ENCODE measurements at regions not wholly inside any gene's neighbourhood (a gene's known extent, or its start where the extent isn't known, plus 50 kb on each side); places are given as distances from the start of the nearest gene placed in this dataset.

DNA sequence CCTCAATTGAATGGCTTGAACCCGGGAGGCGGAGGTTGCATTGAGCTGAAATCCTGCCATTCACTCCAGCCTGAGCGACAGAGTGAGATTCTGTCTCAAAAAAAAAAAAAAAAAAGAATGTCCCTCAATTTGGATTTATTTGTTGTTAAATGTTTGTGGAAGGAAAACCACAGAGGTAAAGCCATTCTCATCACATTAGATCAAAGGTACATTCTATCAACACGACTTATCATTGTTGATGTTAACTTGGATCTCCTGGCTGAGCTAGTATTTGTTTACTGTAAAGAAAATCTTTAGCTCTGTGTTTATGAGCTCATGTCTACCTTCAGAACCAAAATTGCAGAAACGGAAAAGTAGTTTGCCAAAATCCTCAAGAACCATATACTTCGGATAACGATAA is 91.4 kb upstream of the SALL4 start:
- TF ChIP-seq, protein P1, sequence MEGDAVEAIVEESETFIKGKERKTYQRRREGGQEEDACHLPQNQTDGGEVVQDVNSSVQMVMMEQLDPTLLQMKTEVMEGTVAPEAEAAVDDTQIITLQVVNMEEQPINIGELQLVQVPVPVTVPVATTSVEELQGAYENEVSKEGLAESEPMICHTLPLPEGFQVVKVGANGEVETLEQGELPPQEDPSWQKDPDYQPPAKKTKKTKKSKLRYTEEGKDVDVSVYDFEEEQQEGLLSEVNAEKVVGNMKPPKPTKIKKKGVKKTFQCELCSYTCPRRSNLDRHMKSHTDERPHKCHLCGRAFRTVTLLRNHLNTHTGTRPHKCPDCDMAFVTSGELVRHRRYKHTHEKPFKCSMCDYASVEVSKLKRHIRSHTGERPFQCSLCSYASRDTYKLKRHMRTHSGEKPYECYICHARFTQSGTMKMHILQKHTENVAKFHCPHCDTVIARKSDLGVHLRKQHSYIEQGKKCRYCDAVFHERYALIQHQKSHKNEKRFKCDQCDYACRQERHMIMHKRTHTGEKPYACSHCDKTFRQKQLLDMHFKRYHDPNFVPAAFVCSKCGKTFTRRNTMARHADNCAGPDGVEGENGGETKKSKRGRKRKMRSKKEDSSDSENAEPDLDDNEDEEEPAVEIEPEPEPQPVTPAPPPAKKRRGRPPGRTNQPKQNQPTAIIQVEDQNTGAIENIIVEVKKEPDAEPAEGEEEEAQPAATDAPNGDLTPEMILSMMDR (IDR thresholded peaks at IDR 0.05; ENCODE audit: low read depth, low read length): no peak
- no peak overlapping the region for H3K4me3 ChIP-seq (replicated peaks in 1 of 2; ENCODE audit: low read depth in 2 of 2, low read length in 2 of 2)
- DNase-seq (ENCODE audit: low read depth in 2 of 2): no peak

GRCh38 chr20:51890003-51890402 is 87.7 kb upstream of the SALL4 start:
- DNase-seq (ENCODE audit: low read depth in 2 of 2): no peak
- H3K4me3 ChIP-seq (replicated peaks in 1 of 2; ENCODE audit: low read depth in 2 of 2, low read length in 2 of 2): no peak overlapping the region
- TF ChIP-seq, protein P1 (IDR thresholded peaks at IDR 0.05; ENCODE audit: low read depth, low read length): no peak

DNA sequence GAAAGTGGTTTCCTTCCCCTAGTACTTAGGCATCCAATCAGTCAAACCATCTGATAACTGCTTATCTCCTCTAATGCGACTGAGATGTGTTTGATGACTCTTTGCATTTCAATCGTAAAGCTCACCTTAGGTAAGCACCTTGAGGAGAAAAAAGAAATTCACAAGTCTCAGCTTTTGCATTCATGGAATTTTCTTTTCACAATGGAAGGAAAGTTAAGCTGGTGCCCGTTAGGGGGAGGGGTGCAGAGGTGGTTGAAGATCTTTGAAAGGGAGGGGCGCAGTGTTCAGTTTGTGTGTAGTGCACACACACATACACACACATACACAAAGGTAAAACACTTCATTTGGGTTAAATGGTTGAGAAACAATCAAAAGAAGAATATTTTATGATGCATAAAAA is 87.1 kb upstream of the SALL4 start:
- TF ChIP-seq, protein P1 (IDR thresholded peaks at IDR 0.05; ENCODE audit: low read depth, low read length): no peak
- DNase-seq (ENCODE audit: low read depth in 2 of 2): no peak
- H3K4me3 ChIP-seq (replicated peaks in 1 of 2; ENCODE audit: low read depth in 2 of 2, low read length in 2 of 2): no peak overlapping the region

- TF ChIP-seq, protein P1 (IDR thresholded peaks at IDR 0.05; ENCODE audit: low read depth, low read length): no peak
- H3K4me3 ChIP-seq (replicated peaks in 1 of 2; ENCODE audit: low read depth in 2 of 2, low read length in 2 of 2): no peak overlapping the region
- no peak for DNase-seq (ENCODE audit: low read depth in 2 of 2)
These were observed 86.0 kb upstream of the SALL4 start for GRCh38 chr20:51888291-51888690.

- no peak overlapping the region for H3K4me3 ChIP-seq (replicated peaks in 1 of 2; ENCODE audit: low read depth in 2 of 2, low read length in 2 of 2)
- TF ChIP-seq, protein P1 (IDR thresholded peaks at IDR 0.05; ENCODE audit: low read depth, low read length): no peak
- DNase-seq (ENCODE audit: low read depth in 2 of 2): no peak
These were observed 84.7 kb upstream of the SALL4 start for GRCh38 chr20:51886891-51887608.

GRCh38 chr20:51886341-51886740 is 84.0 kb upstream of the SALL4 start:
- H3K4me3 ChIP-seq (replicated peaks in 1 of 2; ENCODE audit: low read depth in 2 of 2, low read length in 2 of 2): no peak overlapping the region
- TF ChIP-seq, protein P1 (IDR thresholded peaks at IDR 0.05; ENCODE audit: low read depth, low read length): no peak
- DNase-seq (ENCODE audit: low read depth in 2 of 2): peak in 1 of 2 donors; percentile 14

DNA sequence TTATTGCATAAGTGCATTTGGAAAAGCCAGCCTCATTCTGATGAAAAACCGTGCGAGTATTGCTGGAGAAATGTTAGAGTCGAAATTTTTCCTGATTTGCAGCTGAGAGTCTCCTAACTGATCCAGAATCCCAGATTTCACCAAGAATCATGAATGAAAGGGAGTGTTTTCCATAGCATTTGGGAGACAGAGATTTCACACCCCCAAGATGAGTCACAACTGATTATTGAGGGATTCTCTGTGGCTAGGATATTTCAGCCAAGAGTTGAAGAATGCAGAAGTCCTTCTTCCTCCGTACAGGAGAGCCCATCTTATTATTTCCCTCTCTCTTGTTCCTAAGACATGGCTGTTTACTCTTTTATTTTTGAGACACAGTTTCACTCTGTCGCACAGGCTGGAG is 82.2 kb upstream of the SALL4 start:
- TF ChIP-seq, protein P1 (IDR thresholded peaks at IDR 0.05; ENCODE audit: low read depth, low read length): no peak
- peak in 1 of 2 donors; percentile 55 for DNase-seq (ENCODE audit: low read depth in 2 of 2)
- no peak overlapping the region for H3K4me3 ChIP-seq (replicated peaks in 1 of 2; ENCODE audit: low read depth in 2 of 2, low read length in 2 of 2)

Measured in cardiac fibroblast (primary cell).